Body of pancreas (tissue), 4 donors: ENCODE measurements at regions not wholly inside any gene's neighbourhood (a gene's known extent, or its start where the extent isn't known, plus 50 kb on each side); places are given as distances from the start of the nearest gene placed in this dataset.

ENCODE experiments used
- CTCF ChIP-seq, 7 experiments: fragments of 450-650 bp in 4 of 7; fragments of 200-600 bp in 3 of 7; sonication (generic) in 3 of 7; IDR thresholded peaks; one replicate each; pipeline ENCODE4 v1.5.1; 2016 to 2019; ENCODE audit warnings: antibody characterized with exemption in 7 of 7
- POLR2A ChIP-seq, 3 donors: fragments of 450-650 bp; IDR thresholded peaks; one replicate each; pipeline ENCODE4 v1.6.1; 2016; ENCODE audit warnings: antibody characterized with exemption in 3 of 3, mild to moderate bottlenecking in 2 of 3

GRCh38 chr2:63737081-63737751 lies 104.5 kb upstream of the UGP2 start:
- TF ChIP-seq CTCF (IDR thresholded peaks at IDR 0.05), result no peak
- no peak for TF ChIP-seq POLR2A (IDR thresholded peaks at IDR 0.05)
